ENCODE measurements at regions not wholly inside any gene's neighbourhood (a gene's known extent, or its start where the extent isn't known, plus 50 kb on each side); places are given as distances from the start of the nearest gene placed in this dataset.
"Not testable (repeated sequence)": the region's sequence is repeated elsewhere in the genome, so short reads cannot be mapped to it uniquely, and the experiment has no call there.

GRCh38 chr6:19605624-19606023 lies 231.5 kb upstream of the ID4 start:
- no peaks in the 10 kb centered on the region for H3K4me1 Mint-ChIP-seq

DNA sequence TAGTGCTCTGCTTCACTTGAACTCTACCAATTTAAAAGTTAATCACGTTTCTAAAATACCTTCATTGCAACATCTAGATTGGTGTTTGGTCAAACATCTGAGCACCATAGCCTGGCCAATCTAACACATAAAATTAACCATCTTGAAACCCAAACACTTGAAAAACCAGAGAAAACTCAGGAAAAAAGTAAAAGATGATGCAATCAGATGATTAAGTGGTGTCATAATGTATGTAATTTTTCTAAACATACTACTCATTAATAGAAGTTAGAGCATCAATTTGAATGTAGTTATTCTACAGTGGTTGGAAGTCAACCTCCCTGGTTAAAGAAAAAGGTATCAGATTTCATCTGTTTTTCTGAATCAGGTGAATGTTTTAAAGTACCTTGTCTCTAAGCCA lies 228.6 kb upstream of the ID4 start:
- H3K4me1 Mint-ChIP-seq: no peaks in the 10 kb centered on the region
- DNase-seq (no peak), ATAC-seq (no peak)
- H3K27me3 Mint-ChIP-seq: no peaks in the 10 kb centered on the region
- no peak overlapping the region for H3K4me3 Mint-ChIP-seq
- H3K27ac Mint-ChIP-seq: no peak overlapping the region
- H3K9me3 Mint-ChIP-seq: peaks cover 6 to 8% of the 10 kb centered on the region in 2 donors

More at GRCh38 chr6:19605624-19606023, 231.5 kb upstream of the ID4 start:
- ATAC-seq (no peak), DNase-seq (no peak)
- Mint-ChIP-seq H3K4me3 (no peak overlapping the region), H3K27ac (no peak overlapping the region), H3K27me3 (no peaks in the 10 kb centered on the region), H3K9me3 (no peaks in the 10 kb centered on the region)

- no peak overlapping the region for H3K27ac Mint-ChIP-seq
- DNase-seq: no peak
- no peak for ATAC-seq
- no peak overlapping the region for H3K4me3 Mint-ChIP-seq
- no peaks in the 10 kb centered on the region for H3K4me1 Mint-ChIP-seq
- H3K9me3 Mint-ChIP-seq: peaks cover 9 to 11% of the 10 kb centered on the region in 2 donors
- no peaks in the 10 kb centered on the region for H3K27me3 Mint-ChIP-seq
These were observed 227.1 kb upstream of the ID4 start for GRCh38 chr6:19609972-19610641.

GRCh38 chr6:19612672-19613466 lies 224.3 kb upstream of the ID4 start:
- peaks cover 17 to 26% of the 10 kb centered on the region in 2 donors for H3K9me3 Mint-ChIP-seq
- not testable (repeated sequence) for H3K27me3 Mint-ChIP-seq, ATAC-seq, DNase-seq, H3K27ac Mint-ChIP-seq, H3K4me1 Mint-ChIP-seq, H3K4me3 Mint-ChIP-seq

DNA sequence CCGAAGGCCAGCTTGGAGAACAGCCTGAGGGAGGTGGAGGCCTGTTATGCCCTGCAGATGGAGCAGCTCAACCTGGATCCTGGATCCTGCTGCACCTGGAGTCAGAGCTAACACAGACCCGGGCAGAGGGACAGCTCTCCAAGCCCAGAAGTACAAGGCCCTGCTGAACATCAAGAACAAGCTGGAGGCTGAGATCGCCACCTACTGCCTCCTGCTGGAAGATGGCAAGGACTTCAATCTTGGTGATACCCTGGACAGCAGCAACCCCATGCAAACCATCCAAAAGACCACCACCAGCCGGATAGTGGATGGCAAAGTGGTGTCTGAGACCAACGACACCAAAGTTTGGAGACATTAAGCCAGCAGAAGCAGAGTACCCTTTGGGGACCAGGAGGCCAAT lies 223.5 kb upstream of the ID4 start:
- H3K9me3 Mint-ChIP-seq: peaks cover 21 to 26% of the 10 kb centered on the region in 2 donors
- DNase-seq (no peak), ATAC-seq (no peak)
- H3K27me3 Mint-ChIP-seq: no peaks in the 10 kb centered on the region
- no peak overlapping the region for H3K27ac Mint-ChIP-seq
- H3K4me1 Mint-ChIP-seq: no peaks in the 10 kb centered on the region
- no peak overlapping the region for H3K4me3 Mint-ChIP-seq

DNA sequence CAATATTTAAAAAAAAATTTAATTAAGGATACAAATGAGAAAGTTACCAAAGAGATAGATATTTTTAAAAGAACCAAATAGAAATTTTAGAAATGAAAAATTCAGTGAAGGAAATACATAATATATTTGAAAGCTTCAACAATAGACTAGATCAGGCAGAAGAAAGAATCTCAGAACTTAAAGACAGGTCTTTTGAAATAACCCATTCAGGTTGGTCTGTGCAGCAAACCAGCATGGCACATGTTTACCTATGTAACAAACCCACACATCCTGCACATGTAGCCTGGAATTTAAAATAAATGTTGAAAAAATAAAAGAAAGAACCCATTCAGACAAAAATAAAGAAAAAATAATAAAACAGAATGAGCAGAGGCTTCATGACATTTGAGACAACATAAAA lies 221.1 kb upstream of the ID4 start:
- Mint-ChIP-seq H3K27me3 (no peaks in the 10 kb centered on the region), H3K4me1 (no peaks in the 10 kb centered on the region)
- ATAC-seq: no peak

DNA sequence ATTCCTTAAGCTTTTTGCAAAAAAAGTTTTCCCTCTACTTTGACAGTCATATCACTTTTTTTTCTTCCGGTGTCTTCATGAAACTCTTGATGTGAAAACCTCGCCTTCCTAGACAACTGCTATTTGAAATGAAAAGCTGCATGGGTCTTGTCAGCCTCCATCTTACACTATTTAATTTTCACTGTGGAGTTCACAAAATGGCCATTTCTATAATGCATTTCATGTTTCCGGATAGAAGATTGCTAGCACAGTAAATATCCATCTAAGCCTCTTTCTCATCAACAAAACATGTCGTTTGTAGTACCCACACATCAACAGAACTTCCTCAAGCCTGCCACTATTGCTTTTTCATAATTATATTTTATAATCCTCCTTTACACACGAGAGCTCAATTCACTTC lies 204.9 kb upstream of the ID4 start:
- H3K27me3 Mint-ChIP-seq: no peaks in the 10 kb centered on the region
- DNase-seq (no peak), ATAC-seq (no peak)
- H3K27ac Mint-ChIP-seq: no peak overlapping the region
- no peaks in the 10 kb centered on the region for H3K9me3 Mint-ChIP-seq
- no peaks in the 10 kb centered on the region for H3K4me1 Mint-ChIP-seq
- H3K4me3 Mint-ChIP-seq: no peak overlapping the region

More for the DNA sequence above, 221.1 kb upstream of the ID4 start:
- no peak for DNase-seq
- H3K27ac Mint-ChIP-seq: no peak overlapping the region
- no peak overlapping the region for H3K4me3 Mint-ChIP-seq
- peaks cover 21 to 26% of the 10 kb centered on the region in 2 donors for H3K9me3 Mint-ChIP-seq

DNA sequence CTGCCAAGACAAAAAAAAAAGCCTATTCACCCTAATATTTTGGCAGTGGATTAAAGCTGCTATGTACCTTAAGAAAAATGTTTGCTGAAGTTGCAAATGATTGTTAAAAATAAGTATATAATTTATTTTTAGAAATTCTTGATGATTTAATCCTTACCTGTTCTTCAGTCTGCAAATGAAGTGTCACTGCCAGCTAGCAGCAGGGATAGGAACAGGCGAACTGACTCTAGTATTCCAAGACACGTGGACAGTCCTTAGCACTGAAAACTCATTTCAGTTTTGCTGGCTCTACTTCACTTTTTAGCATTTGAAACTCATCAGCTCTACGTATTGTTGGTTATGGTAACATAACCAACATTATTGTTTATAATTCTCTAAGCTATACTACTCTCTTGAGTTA lies 204.4 kb upstream of the ID4 start:
- Mint-ChIP-seq H3K4me1 (no peaks in the 10 kb centered on the region), H3K9me3 (no peaks in the 10 kb centered on the region), H3K4me3 (no peak overlapping the region), H3K27me3 (no peaks in the 10 kb centered on the region), H3K27ac (no peak overlapping the region)
- DNase-seq: no peak
- no peak for ATAC-seq

- no peak overlapping the region for H3K27ac Mint-ChIP-seq
- H3K9me3 Mint-ChIP-seq: peaks cover 13% of the 10 kb centered on the region in 2 donors
- no peaks in the 10 kb centered on the region for H3K27me3 Mint-ChIP-seq
- DNase-seq (no peak), ATAC-seq (no peak)
- H3K4me1 Mint-ChIP-seq: no peaks in the 10 kb centered on the region
- no peak overlapping the region for H3K4me3 Mint-ChIP-seq
These were observed 201.4 kb upstream of the ID4 start for GRCh38 chr6:19635728-19636127.

- no peak for ATAC-seq
- Mint-ChIP-seq H3K9me3 (peaks cover 13% of the 10 kb centered on the region in 2 donors), H3K27ac (no peak overlapping the region), H3K27me3 (no peaks in the 10 kb centered on the region), H3K4me3 (no peak overlapping the region), H3K4me1 (no peaks in the 10 kb centered on the region)
- DNase-seq: no peak
These were observed 200.2 kb upstream of the ID4 start for GRCh38 chr6:19637010-19637409.

- no peak overlapping the region for H3K4me3 Mint-ChIP-seq
- no peaks in the 10 kb centered on the region for H3K4me1 Mint-ChIP-seq
- ATAC-seq (no peak), DNase-seq (no peak)
- no peaks in the 10 kb centered on the region for H3K27me3 Mint-ChIP-seq
- H3K9me3 Mint-ChIP-seq: peaks cover 14% of the 10 kb centered on the region in 2 donors
- H3K27ac Mint-ChIP-seq: no peak overlapping the region
These were observed 198.2 kb upstream of the ID4 start for GRCh38 chr6:19638931-19639330.

DNA sequence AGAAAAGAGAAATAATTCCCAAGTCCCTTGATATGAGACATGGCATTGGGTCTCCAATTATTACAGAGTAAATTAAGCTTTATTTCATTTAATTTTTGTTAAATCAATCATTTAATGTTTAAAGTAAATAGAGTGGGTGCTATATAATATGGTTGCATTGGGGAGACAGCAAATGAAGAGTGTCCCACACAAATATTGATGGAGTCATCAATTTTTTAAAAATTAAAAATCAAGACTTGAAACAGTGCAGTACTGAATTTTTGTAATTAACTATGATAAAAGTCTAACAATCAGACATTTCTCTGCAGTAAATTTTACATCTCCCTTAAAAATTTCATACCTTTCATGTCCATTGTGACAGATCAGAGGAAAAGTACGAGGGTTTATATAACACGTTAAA lies 193.9 kb upstream of the ID4 start:
- Mint-ChIP-seq H3K27me3 (no peaks in the 10 kb centered on the region), H3K4me1 (no peaks in the 10 kb centered on the region), H3K27ac (no peak overlapping the region), H3K9me3 (peaks cover 15% of the 10 kb centered on the region in 2 donors), H3K4me3 (no peak overlapping the region)
- ATAC-seq (no peak), DNase-seq (no peak)

GRCh38 chr6:19643713-19644112 lies 193.5 kb upstream of the ID4 start:
- no peak for ATAC-seq
- no peak overlapping the region for H3K27ac Mint-ChIP-seq

GRCh38 chr6:19655744-19656143 lies 181.4 kb upstream of the ID4 start:
- Mint-ChIP-seq H3K27ac (no peak overlapping the region), H3K9me3 (peaks cover 5 to 7% of the 10 kb centered on the region in 2 donors), H3K27me3 (no peaks in the 10 kb centered on the region), H3K4me3 (no peak overlapping the region), H3K4me1 (no peaks in the 10 kb centered on the region)
- DNase-seq: no peak
- ATAC-seq: no peak

More at GRCh38 chr6:19643713-19644112, 193.5 kb upstream of the ID4 start:
- Mint-ChIP-seq H3K27me3 (no peaks in the 10 kb centered on the region), H3K9me3 (peaks cover 11 to 12% of the 10 kb centered on the region in 2 donors), H3K4me1 (no peaks in the 10 kb centered on the region), H3K4me3 (no peak overlapping the region)
- DNase-seq: no peak

- H3K4me3 Mint-ChIP-seq: no peak overlapping the region
- H3K27ac Mint-ChIP-seq: no peak overlapping the region
- no peaks in the 10 kb centered on the region for H3K27me3 Mint-ChIP-seq
- peaks cover 7 to 10% of the 10 kb centered on the region in 2 donors for H3K9me3 Mint-ChIP-seq
- DNase-seq (no peak), ATAC-seq (no peak)
- no peaks in the 10 kb centered on the region for H3K4me1 Mint-ChIP-seq
These were observed 176.9 kb upstream of the ID4 start for GRCh38 chr6:19660123-19660910.

DNA sequence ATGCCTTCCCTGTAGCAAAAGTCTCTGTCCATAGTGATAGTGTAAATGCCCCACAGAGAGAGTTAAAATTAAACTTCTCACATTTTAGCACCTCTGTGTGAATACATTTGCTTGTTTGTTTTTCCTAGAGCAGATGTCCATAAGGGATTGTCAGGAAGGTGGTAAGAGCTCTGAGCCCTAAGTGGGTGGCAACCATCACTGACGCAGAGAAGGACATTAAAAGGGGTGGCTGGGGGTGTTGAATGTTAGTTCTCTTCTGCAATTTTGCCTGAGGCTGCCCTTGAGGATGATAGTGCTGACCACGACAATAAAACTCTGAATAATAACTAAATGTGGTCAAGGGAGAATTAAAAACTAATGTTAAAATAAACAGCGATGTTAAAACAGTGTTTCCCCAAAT lies 174.3 kb upstream of the ID4 start:
- Mint-ChIP-seq H3K27me3 (no peaks in the 10 kb centered on the region), H3K4me3 (no peak overlapping the region), H3K4me1 (no peaks in the 10 kb centered on the region), H3K27ac (no peak overlapping the region), H3K9me3 (peaks cover 5 to 13% of the 10 kb centered on the region in 2 donors)
- no peak for DNase-seq
- no peak for ATAC-seq
